A673 (cell line): ENCODE measurements at regions not wholly inside any gene's neighbourhood (a gene's known extent, or its start where the extent isn't known, plus 50 kb on each side); places are given as distances from the start of the nearest gene placed in this dataset.

Experiments
- BruUV-seq: library from RNA; stranded (reverse); fragments of 400-500 nt; replicated peaks from 2 replicates; lab custom pipeline; 2021; lab: Mats Ljungman, UMichigan
- CTCF ChIA-PET: fragments of 300-600 bp; sonication (Branson Sonifier 250); formaldehyde crosslinking; loops from one replicate; lab custom pipeline; 2022; ENCODE audit warnings: antibody characterized with exemption; lab: Charles Lee
- POLR2A ChIA-PET: fragments of 300-600 bp; sonication (Branson Sonifier 250); formaldehyde crosslinking; loops from one replicate; lab custom pipeline; 2022; ENCODE audit warnings: antibody characterized with exemption; ENCODE audit not compliant: low non-redundant PET; lab: Charles Lee
- DNase-seq: peaks from one replicate; pipeline ENCODE4 v3.0.0-alpha.2; 2015; ENCODE audit warnings: low spot score
- H3K27ac ChIP-seq: fragments of 200-600 bp; sonication (generic); 2 replicates; pipeline ENCODE4 v1.5.1; 2016; ENCODE audit warnings: mixed run types, low read depth, mild to moderate bottlenecking, mixed read lengths, antibody characterized with exemption, low read length; ENCODE audit not compliant: poor library complexity, severe bottlenecking
- H3K27me3 ChIP-seq: fragments of 200-600 bp; sonication (generic); replicated peaks from 2 replicates; pipeline ENCODE4 v1.6.1; 2017; ENCODE audit warnings: mixed run types, low read depth, mild to moderate bottlenecking, mixed read lengths, antibody characterized with exemption, low read length; ENCODE audit not compliant: insufficient read depth, poor library complexity
- H3K36me3 ChIP-seq: fragments of 200-600 bp; sonication (generic); 2 replicates; pipeline ENCODE4 v1.6.1; 2016; ENCODE audit warnings: mixed run types, mild to moderate bottlenecking, mixed read lengths, antibody characterized with exemption, low read length; ENCODE audit not compliant: insufficient read depth, poor library complexity, severe bottlenecking
- H3K4me1 ChIP-seq: fragments of 200-600 bp; sonication (generic); 2 replicates; pipeline ENCODE4 v1.6.1; 2017; ENCODE audit warnings: mixed run types, mild to moderate bottlenecking, mixed read lengths, antibody characterized with exemption, low read length; ENCODE audit not compliant: insufficient read depth, poor library complexity, severe bottlenecking
- H3K4me3 ChIP-seq: fragments of 200-600 bp; sonication (generic); 2 replicates; pipeline ENCODE4 v1.5.1; 2016; ENCODE audit warnings: low read depth, mixed run types, mild to moderate bottlenecking, mixed read lengths, low read length; ENCODE audit not compliant: poor library complexity, severe bottlenecking
- H3K9me3 ChIP-seq: fragments of 200-600 bp; sonication (generic); 2 replicates; pipeline ENCODE4 v1.6.1; 2016; ENCODE audit warnings: mixed run types, low read depth, mild to moderate bottlenecking, mixed read lengths, antibody characterized with exemption, low read length; ENCODE audit not compliant: poor library complexity, severe bottlenecking
- CTCF ChIP-seq: fragments of 300-800, 200-600 bp; sonication (generic); conservative IDR thresholded peaks from 2 replicates; pipeline ENCODE4 v1.5.1; 2017; ENCODE audit warnings: low read depth, mild to moderate bottlenecking, antibody characterized with exemption, low read length, moderate library complexity, mixed read lengths
- EZH2 ChIP-seq: fragments of 200-600 bp; sonication (generic); IDR thresholded peaks from 2 replicates; pipeline ENCODE4 v1.6.1; 2017; ENCODE audit warnings: borderline replicate concordance, low read depth, mild to moderate bottlenecking, mixed read lengths, antibody characterized with exemption, low read length; ENCODE audit not compliant: poor library complexity, severe bottlenecking
- intact Hi-C: fragments of 100-400 bp; cut with micrococcal nuclease; formaldehyde crosslinking; loops from one replicate; pipeline ENCODE4 v1.10.0; 2022; ENCODE audit not compliant: unreplicated experiment

- Histone ChIP-seq H3K36me3 (no peaks in the 10 kb centered on the region), H3K4me3 (no peak overlapping the region), H3K27ac (no peak overlapping the region), H3K27me3 (no peaks in the 10 kb centered on the region), H3K9me3 (no peaks in the 10 kb centered on the region), H3K4me1 (no peaks in the 10 kb centered on the region)
- CTCF ChIA-PET = no interaction called here
- intact Hi-C loops = no loop called here
- TF ChIP-seq EZH2 (no peak), CTCF (no peak)
- peak; percentile 12 for DNase-seq
- POLR2A ChIA-PET = no interaction called here
- no TSS peak for BruUV-seq
Observed at GRCh38 chr6:71745525-71745924, 140.8 kb upstream of the RIMS1 start.

GRCh38 chr6:71766146-71766760 lies 120.1 kb upstream of the RIMS1 start:
- CTCF ChIA-PET = no interaction called here
- POLR2A ChIA-PET = no interaction called here

GRCh38 chr6:71766796-71767195 lies 119.6 kb upstream of the RIMS1 start:
- ChIA-PET POLR2A (no interaction called here), CTCF (no interaction called here)
- no peak overlapping the region for H3K27ac ChIP-seq
- TF ChIP-seq CTCF (no peak), EZH2 (no peak)
- no TSS peak for BruUV-seq
- no peaks in the 10 kb centered on the region for H3K27me3 ChIP-seq
- H3K4me1 ChIP-seq = no peaks in the 10 kb centered on the region
- no peak overlapping the region for H3K4me3 ChIP-seq
- H3K9me3 ChIP-seq = no peaks in the 10 kb centered on the region
- intact Hi-C loops = no loop called here
- DNase-seq = no peak
- no peaks in the 10 kb centered on the region for H3K36me3 ChIP-seq

More at GRCh38 chr6:71766146-71766760, 120.1 kb upstream of the RIMS1 start:
- BruUV-seq = no TSS peak
- Histone ChIP-seq H3K4me3 (no peak overlapping the region), H3K9me3 (no peaks in the 10 kb centered on the region), H3K27ac (no peak overlapping the region), H3K36me3 (no peaks in the 10 kb centered on the region), H3K27me3 (no peaks in the 10 kb centered on the region), H3K4me1 (no peaks in the 10 kb centered on the region)
- intact Hi-C loops = no loop called here
- no peak for TF ChIP-seq CTCF
- TF ChIP-seq EZH2 = no peak
- no peak for DNase-seq
